Stimulated activated effector memory CD8-positive, alpha-beta T cell treated with anti-CD3 and anti-CD28 coated beads, Interleukin-12 subunit alpha, Interleukin-12 subunit beta, amount 100 ng/mL, for 72 hours (primary cell): ENCODE measurements at regions not wholly inside any gene's neighbourhood (a gene's known extent, or its start where the extent isn't known, plus 50 kb on each side); places are given as distances from the start of the nearest gene placed in this dataset.

Source experiments
- ATAC-seq: fragments of 150-1000 bp; cut with Tn5 transposase; 2 replicates; pipeline ENCODE4 v1.10.0; 2021
- DNase-seq, 2 donors: peaks; one replicate each; pipeline ENCODE4 v3.0.0; 2021 to 2022; ENCODE audit warnings: low spot score in 2 of 2
- H3K27ac Mint-ChIP-seq: one replicate; pipeline ENCODE4 v1.8.0; 2022; ENCODE audit warnings: mild to moderate bottlenecking, mixed read lengths
- H3K36me3 Mint-ChIP-seq: one replicate; pipeline ENCODE4 v1.8.0; 2022; ENCODE audit warnings: mild to moderate bottlenecking, mixed read lengths
- H3K4me1 Mint-ChIP-seq: one replicate; pipeline ENCODE4 v1.8.0; 2022; ENCODE audit warnings: mixed read lengths
- H3K4me3 Mint-ChIP-seq: one replicate; pipeline ENCODE4 v1.8.0; 2022; ENCODE audit warnings: mild to moderate bottlenecking, mixed read lengths
- H3K9me3 Mint-ChIP-seq: one replicate; pipeline ENCODE4 v1.8.0; 2022; ENCODE audit warnings: mixed read lengths

DNA sequence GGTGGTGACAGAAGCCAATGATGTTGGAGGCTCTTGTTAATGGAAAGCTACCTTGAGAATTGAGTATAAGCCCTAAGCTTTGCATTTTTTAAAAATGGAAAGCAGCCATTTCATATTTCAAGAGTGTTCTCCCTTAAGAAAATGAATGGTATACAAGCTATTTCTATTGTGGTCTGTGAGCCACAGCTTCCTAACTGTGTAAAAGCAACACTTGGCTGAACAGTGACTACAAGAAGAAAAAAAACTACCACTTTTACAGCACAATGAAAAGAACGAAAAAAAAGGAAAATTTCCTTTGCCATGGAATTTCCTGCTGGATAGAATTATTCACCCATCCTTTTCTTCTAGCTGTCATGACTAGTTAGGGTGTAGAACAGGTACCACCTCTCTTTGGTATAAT, 397.1 kb upstream of the BTBD3 start:
- H3K9me3 Mint-ChIP-seq: peaks cover 21% of the 10 kb centered on the region
- H3K4me1 Mint-ChIP-seq: no peaks in the 10 kb centered on the region
- no peak for ATAC-seq
- H3K36me3 Mint-ChIP-seq: no peaks in the 10 kb centered on the region
- no peak overlapping the region for H3K27ac Mint-ChIP-seq
- H3K4me3 Mint-ChIP-seq: no peak overlapping the region
- no peak for DNase-seq

- Mint-ChIP-seq H3K9me3 (peaks cover 19% of the 10 kb centered on the region), H3K4me3 (no peak overlapping the region), H3K4me1 (no peaks in the 10 kb centered on the region), H3K27ac (no peak overlapping the region), H3K36me3 (no peaks in the 10 kb centered on the region)
- ATAC-seq: no peak
- no peak for DNase-seq
These were observed 396.0 kb upstream of the BTBD3 start for GRCh38 chr20:11521476-11522365.

GRCh38 chr20:11522366-11522741, 395.3 kb upstream of the BTBD3 start:
- Mint-ChIP-seq H3K36me3 (no peaks in the 10 kb centered on the region), H3K9me3 (peaks cover 19% of the 10 kb centered on the region)

GRCh38 chr20:11529047-11529446, 388.6 kb upstream of the BTBD3 start:
- H3K9me3 Mint-ChIP-seq: peaks cover 29% of the 10 kb centered on the region
- no peak for DNase-seq
- no peaks in the 10 kb centered on the region for H3K36me3 Mint-ChIP-seq
- no peaks in the 10 kb centered on the region for H3K4me1 Mint-ChIP-seq
- no peak overlapping the region for H3K4me3 Mint-ChIP-seq
- H3K27ac Mint-ChIP-seq: no peak overlapping the region
- ATAC-seq: no peak

More at GRCh38 chr20:11522366-11522741, 395.3 kb upstream of the BTBD3 start:
- no peaks in the 10 kb centered on the region for H3K4me1 Mint-ChIP-seq
- ATAC-seq: no peak
- H3K27ac Mint-ChIP-seq: no peak overlapping the region
- DNase-seq: no peak
- no peak overlapping the region for H3K4me3 Mint-ChIP-seq

DNA sequence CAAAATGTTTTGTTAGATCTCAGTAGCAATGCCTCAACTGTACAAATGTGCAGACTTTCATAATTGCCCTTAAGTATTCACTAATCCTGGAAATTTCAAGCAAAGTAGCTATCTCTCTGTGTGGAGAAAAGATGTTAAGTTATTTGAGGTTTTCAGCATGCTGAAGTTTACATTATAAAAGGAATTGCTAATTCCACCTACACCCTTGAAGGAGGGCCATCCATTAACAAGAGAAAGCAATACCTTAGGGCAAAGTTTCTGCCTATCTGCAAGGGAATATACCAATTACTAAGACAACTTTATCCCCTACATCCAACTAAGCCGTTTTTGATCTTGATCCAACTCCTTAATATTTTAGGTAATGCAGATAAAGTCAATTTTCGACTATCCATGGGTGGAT, 380.7 kb upstream of the BTBD3 start:
- H3K36me3 Mint-ChIP-seq: no peaks in the 10 kb centered on the region
- H3K4me3 Mint-ChIP-seq: no peak overlapping the region
- ATAC-seq (no peak), DNase-seq (no peak)
- no peaks in the 10 kb centered on the region for H3K4me1 Mint-ChIP-seq
- H3K27ac Mint-ChIP-seq: no peak overlapping the region
- H3K9me3 Mint-ChIP-seq: peaks cover 12% of the 10 kb centered on the region

DNA sequence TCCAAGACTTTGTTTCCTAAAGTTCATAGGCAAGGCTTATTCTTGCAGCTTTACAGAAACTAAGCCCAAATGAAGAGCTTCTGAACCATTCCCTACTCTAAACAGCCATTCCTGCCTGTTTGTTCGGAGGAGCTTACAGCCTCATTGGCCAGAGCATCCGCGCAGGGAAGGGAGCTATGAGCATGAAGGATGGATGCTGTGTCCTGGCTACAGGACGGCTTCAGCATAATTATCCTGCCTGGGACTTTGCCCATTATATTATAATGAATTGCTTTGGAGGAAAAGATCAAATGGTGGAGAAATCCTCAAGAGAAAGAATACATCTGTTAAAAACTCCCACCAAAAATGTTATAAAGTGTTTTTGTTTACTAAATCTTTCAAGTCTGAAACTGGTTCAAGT, 378.2 kb upstream of the BTBD3 start:
- Mint-ChIP-seq H3K4me1 (no peaks in the 10 kb centered on the region), H3K9me3 (peaks cover 6% of the 10 kb centered on the region), H3K4me3 (no peak overlapping the region)

DNA sequence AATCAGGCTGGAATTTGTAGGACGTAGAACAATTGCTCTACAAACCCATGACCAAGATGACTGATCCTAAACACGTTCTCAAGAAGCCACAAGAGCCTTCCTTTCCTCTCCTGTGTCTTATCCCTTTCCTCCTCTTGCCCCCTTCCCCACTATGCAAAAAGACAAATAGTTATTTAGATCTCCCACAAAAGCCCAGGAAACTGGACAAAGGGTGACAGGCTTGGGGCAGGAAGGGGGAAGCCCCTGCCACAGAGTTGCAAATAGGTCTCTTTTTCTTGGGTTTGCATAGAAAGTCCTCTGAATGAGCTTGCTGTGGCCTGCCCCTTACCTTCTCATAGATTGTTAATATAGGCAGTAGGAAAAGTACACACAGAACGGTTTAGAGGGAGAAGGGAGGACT, 377.1 kb upstream of the BTBD3 start:
- DNase-seq (no peak), ATAC-seq (no peak)
- no peaks in the 10 kb centered on the region for H3K4me1 Mint-ChIP-seq
- H3K9me3 Mint-ChIP-seq: peaks cover 5% of the 10 kb centered on the region
- H3K36me3 Mint-ChIP-seq: no peaks in the 10 kb centered on the region
- no peak overlapping the region for H3K27ac Mint-ChIP-seq
- H3K4me3 Mint-ChIP-seq: no peak overlapping the region

More for the DNA sequence above, 378.2 kb upstream of the BTBD3 start:
- ATAC-seq: no peak
- DNase-seq: no peak
- no peak overlapping the region for H3K27ac Mint-ChIP-seq
- H3K36me3 Mint-ChIP-seq: no peaks in the 10 kb centered on the region

DNA sequence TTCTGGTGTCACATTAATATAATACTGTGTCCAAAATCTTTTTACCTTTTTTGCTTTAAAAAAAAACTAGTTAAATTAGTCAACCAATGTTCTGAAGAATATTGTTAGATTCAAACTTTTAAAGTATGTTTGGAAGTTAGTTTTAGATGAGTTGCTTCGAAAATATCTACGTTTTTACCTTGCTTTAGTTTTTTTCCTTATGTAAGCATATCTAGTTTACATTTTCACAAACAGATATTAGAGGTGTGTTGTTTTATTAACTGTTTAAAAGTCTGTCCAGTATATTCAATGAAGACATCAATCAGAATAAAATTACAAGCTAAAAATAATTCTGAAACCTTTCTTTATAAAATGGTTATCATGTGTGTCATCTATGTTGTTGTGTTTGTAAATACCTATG, 375.0 kb upstream of the BTBD3 start:
- DNase-seq: no peak
- Mint-ChIP-seq H3K4me1 (no peaks in the 10 kb centered on the region), H3K36me3 (no peaks in the 10 kb centered on the region), H3K27ac (no peak overlapping the region), H3K9me3 (peaks cover 3% of the 10 kb centered on the region), H3K4me3 (no peak overlapping the region)
- ATAC-seq: no peak

DNA sequence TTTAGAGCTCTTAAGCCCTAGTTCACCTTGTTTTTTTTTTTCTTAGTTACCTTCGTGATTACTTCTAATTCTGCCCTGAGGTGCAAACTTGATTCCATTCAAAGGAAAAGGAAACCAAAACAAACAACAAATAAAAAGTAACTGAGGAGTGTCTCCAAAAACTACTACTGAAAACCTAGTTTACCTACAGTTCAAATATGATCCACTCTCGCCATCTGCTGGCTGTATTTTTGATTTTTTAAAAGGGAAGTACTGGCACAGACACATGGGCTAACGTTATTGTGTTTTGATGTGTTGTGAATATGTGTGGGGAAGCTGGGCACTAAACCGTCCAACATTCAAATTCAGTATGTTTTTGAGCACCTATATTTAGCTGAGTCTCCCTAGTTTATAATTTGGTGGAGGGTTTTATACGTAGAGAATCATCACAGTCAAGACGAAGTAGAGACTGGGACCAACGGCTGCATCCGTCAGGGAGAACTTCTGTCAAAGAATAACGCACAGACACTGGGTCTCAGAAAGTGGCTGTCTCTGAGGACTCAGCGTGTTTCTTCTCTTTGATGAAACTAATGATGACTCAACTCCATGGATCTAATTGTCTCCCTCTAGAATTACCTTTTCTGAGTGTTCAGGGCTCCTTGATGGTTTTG, 373.5 kb upstream of the BTBD3 start:
- Mint-ChIP-seq H3K36me3 (no peaks in the 10 kb centered on the region), H3K4me1 (no peaks in the 10 kb centered on the region), H3K27ac (no peak overlapping the region), H3K4me3 (no peak overlapping the region), H3K9me3 (no peaks in the 10 kb centered on the region)
- no peak for ATAC-seq
- no peak for DNase-seq

GRCh38 chr20:11546939-11547338, 370.8 kb upstream of the BTBD3 start:
- no peak for ATAC-seq
- no peak overlapping the region for H3K27ac Mint-ChIP-seq
- DNase-seq: no peak
- H3K9me3 Mint-ChIP-seq: peaks cover 2% of the 10 kb centered on the region
- H3K4me3 Mint-ChIP-seq: no peak overlapping the region
- no peaks in the 10 kb centered on the region for H3K4me1 Mint-ChIP-seq
- no peaks in the 10 kb centered on the region for H3K36me3 Mint-ChIP-seq

- ATAC-seq (no peak), DNase-seq (no peak)
- no peaks in the 10 kb centered on the region for H3K4me1 Mint-ChIP-seq
- peaks cover 2% of the 10 kb centered on the region for H3K9me3 Mint-ChIP-seq
- H3K36me3 Mint-ChIP-seq: no peaks in the 10 kb centered on the region
- no peak overlapping the region for H3K27ac Mint-ChIP-seq
- no peak overlapping the region for H3K4me3 Mint-ChIP-seq
These were observed 368.3 kb upstream of the BTBD3 start for GRCh38 chr20:11549172-11550103.

- no peak overlapping the region for H3K27ac Mint-ChIP-seq
- H3K4me1 Mint-ChIP-seq: no peaks in the 10 kb centered on the region
- no peak for ATAC-seq
- no peak for DNase-seq
- no peak overlapping the region for H3K4me3 Mint-ChIP-seq
- no peaks in the 10 kb centered on the region for H3K36me3 Mint-ChIP-seq
- peaks cover 6% of the 10 kb centered on the region for H3K9me3 Mint-ChIP-seq
These were observed 366.9 kb upstream of the BTBD3 start for GRCh38 chr20:11550657-11551338.

- DNase-seq (no peak), ATAC-seq (no peak)
- Mint-ChIP-seq H3K4me3 (no peak overlapping the region), H3K36me3 (no peaks in the 10 kb centered on the region), H3K9me3 (peaks cover 6% of the 10 kb centered on the region), H3K27ac (no peak overlapping the region), H3K4me1 (no peaks in the 10 kb centered on the region)
These were observed 366.2 kb upstream of the BTBD3 start for GRCh38 chr20:11551479-11551878.

GRCh38 chr20:11553603-11554002, 364.1 kb upstream of the BTBD3 start:
- Mint-ChIP-seq H3K36me3 (no peaks in the 10 kb centered on the region), H3K4me1 (no peaks in the 10 kb centered on the region), H3K27ac (no peak overlapping the region), H3K9me3 (peaks cover 6% of the 10 kb centered on the region), H3K4me3 (no peak overlapping the region)
- DNase-seq (no peak), ATAC-seq (no peak)

GRCh38 chr20:11555510-11555909, 362.2 kb upstream of the BTBD3 start:
- no peak overlapping the region for H3K27ac Mint-ChIP-seq
- H3K4me3 Mint-ChIP-seq: no peak overlapping the region
- no peaks in the 10 kb centered on the region for H3K36me3 Mint-ChIP-seq
- DNase-seq: no peak
- ATAC-seq: no peak
- peaks cover 6% of the 10 kb centered on the region for H3K9me3 Mint-ChIP-seq
- no peaks in the 10 kb centered on the region for H3K4me1 Mint-ChIP-seq
